ENCODE measurements at regions not wholly inside any gene's neighbourhood (a gene's known extent, or its start where the extent isn't known, plus 50 kb on each side); places are given as distances from the start of the nearest gene placed in this dataset.

DNA sequence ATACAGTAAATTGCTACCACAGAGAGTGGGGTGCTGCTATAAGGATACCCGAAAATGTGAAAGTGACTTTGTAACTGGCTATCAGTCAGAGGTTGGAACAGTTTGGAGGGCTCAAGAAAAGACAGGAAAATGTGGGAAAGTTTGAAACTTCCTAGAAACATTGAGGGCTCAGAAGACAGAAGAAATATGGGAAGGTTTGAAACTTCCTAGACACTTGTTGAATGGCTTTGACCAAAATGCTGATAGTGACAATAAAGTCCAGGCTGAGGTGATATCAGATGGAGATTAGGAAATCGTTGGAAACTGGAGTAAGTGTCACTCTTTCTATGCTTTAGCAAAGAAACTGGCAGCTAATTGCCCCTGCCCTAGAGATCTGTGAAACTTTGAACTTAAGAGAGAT, 1158.6 kb upstream of the CDH6 start:
- TF ChIP-seq, protein P1, sequence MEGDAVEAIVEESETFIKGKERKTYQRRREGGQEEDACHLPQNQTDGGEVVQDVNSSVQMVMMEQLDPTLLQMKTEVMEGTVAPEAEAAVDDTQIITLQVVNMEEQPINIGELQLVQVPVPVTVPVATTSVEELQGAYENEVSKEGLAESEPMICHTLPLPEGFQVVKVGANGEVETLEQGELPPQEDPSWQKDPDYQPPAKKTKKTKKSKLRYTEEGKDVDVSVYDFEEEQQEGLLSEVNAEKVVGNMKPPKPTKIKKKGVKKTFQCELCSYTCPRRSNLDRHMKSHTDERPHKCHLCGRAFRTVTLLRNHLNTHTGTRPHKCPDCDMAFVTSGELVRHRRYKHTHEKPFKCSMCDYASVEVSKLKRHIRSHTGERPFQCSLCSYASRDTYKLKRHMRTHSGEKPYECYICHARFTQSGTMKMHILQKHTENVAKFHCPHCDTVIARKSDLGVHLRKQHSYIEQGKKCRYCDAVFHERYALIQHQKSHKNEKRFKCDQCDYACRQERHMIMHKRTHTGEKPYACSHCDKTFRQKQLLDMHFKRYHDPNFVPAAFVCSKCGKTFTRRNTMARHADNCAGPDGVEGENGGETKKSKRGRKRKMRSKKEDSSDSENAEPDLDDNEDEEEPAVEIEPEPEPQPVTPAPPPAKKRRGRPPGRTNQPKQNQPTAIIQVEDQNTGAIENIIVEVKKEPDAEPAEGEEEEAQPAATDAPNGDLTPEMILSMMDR (IDR thresholded peaks at IDR 0.05; ENCODE audit: extremely low read depth, missing control alignments), result no peak
- DNase-seq (ENCODE audit: low spot score), result no peak

DNA sequence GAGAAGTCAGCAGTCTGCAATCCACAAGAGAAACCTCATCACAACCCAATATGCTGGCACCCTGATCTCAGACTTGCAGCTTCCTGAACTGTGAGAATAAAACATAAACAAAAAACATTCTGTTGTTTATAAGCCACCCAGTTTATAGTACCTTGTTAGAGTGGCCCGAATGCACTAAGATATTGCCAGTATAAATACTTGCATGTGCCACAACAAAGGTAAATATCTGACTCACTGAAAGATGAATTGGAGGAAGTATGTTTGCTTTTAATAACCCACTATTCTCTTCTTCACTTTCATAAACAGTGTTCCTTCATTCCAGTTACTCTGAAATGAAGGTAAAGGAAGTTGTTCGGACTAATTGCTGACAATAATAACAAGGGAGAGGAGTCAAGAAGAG, 1163.4 kb upstream of the CDH6 start:
- TF ChIP-seq, protein P1 (IDR thresholded peaks at IDR 0.05; ENCODE audit: extremely low read depth, missing control alignments), result no peak
- no peak for DNase-seq (ENCODE audit: low spot score)

DNA sequence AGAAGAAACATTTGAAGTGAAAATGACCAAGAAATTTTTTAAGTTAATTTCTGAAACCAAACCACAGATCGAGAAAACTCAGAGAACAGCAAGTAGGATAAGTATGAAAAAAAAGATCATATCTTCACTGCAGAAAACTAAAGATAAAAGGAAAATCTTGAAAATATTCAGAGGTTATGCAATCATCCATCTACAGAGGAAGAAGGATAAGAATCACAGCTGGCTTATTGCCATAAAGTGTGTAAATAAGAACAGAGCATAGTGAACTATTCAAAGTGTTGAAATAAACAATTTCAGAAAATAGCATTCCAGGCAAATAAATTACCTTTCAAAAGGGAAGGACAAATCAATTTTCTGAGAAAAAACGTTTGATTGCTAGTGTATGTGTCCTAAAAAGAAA, 1191.7 kb upstream of the CDH6 start:
- TF ChIP-seq, protein P1 (IDR thresholded peaks at IDR 0.05; ENCODE audit: extremely low read depth, missing control alignments), result no peak
- no peak for DNase-seq (ENCODE audit: low spot score)

DNA sequence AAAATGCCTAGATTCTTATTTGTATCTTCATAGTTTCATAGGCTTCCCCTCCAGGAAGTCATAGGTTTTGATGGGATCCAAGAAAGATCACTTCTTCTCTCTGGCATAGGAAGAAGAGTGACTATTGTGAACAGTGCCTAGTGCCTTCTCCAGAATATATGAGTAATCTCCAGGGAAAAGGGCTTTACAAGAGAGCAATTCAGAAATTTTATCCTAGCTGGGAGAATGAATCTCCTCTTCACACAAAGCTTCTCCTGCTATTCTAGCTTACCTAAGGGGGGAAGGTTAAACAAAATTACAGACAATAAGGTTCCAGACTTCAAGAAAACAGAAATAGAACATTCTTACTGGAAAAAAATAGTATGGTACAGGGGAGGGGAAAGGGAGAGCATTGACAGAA, 1193.3 kb upstream of the CDH6 start:
- TF ChIP-seq, protein P1 (IDR thresholded peaks at IDR 0.05; ENCODE audit: extremely low read depth, missing control alignments), result no peak
- no peak for DNase-seq (ENCODE audit: low spot score)

GRCh38 chr5:29995154-29995553, 1198.3 kb upstream of the CDH6 start:
- TF ChIP-seq, protein P1 (IDR thresholded peaks at IDR 0.05; ENCODE audit: extremely low read depth, missing control alignments), result no peak
- no peak for DNase-seq (ENCODE audit: low spot score)

- DNase-seq (ENCODE audit: low spot score), result no peak
- TF ChIP-seq, protein P1 (IDR thresholded peaks at IDR 0.05; ENCODE audit: extremely low read depth, missing control alignments), result no peak
Observed at GRCh38 chr5:29994519-29994918, 1199.0 kb upstream of the CDH6 start.

DNA sequence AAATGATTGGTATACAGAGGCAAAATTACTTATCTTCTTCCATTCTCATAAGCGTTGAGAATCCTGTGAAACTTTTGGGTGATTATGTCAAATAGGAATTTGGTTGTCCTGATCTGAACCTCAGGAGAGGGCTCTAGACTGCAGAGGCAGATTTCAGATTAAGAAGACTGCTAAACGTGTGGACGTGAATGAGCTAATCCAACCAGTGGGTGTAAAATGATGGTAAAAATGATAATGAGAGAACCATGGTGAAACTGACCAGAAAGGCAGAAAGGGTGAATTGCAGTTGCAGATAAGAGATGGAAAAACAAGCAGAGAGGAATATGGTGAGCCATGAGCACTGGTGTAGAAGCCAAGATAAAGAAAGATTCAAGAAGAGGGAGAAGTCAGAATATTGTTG, 1200.2 kb upstream of the CDH6 start:
- no peak for DNase-seq (ENCODE audit: low spot score)
- TF ChIP-seq, protein P1 (IDR thresholded peaks at IDR 0.05; ENCODE audit: extremely low read depth, missing control alignments), result no peak
